ENCODE measurements at regions not wholly inside any gene's neighbourhood (a gene's known extent, or its start where the extent isn't known, plus 50 kb on each side); places are given as distances from the start of the nearest gene placed in this dataset.

- Histone ChIP-seq H3K4me3 (ENCODE audit: low read depth, low read length) (no peak overlapping the region), H3K27me3 (ENCODE audit: insufficient read depth, low read length) (no peaks in the 10 kb centered on the region), H3K36me3 (ENCODE audit: insufficient read depth, low read length) (no peaks in the 10 kb centered on the region), H3K4me1 (ENCODE audit: control insufficient read depth, insufficient read depth, low read length, unreplicated experiment) (no peaks in the 10 kb centered on the region), H3K27ac (ENCODE audit: low read depth, low read length) (no peak overlapping the region), H3K79me2 (ENCODE audit: control insufficient read depth, insufficient read depth, low read length, unreplicated experiment) (no peaks in the 10 kb centered on the region), H2AFZ (ENCODE audit: low read length, unreplicated experiment) (no peak overlapping the region)
Observed at GRCh38 chr20:60669211-60669610, 582.9 kb upstream of the CDH4 start.

GRCh38 chr20:60676011-60676410 is 576.0 kb upstream of the CDH4 start:
- Histone ChIP-seq H3K79me2 (ENCODE audit: control insufficient read depth, insufficient read depth, low read length, unreplicated experiment) (no peaks in the 10 kb centered on the region), H3K4me3 (ENCODE audit: low read depth, low read length) (no peak overlapping the region), H3K36me3 (ENCODE audit: insufficient read depth, low read length) (no peaks in the 10 kb centered on the region), H3K27me3 (ENCODE audit: insufficient read depth, low read length) (no peaks in the 10 kb centered on the region), H3K4me1 (ENCODE audit: control insufficient read depth, insufficient read depth, low read length, unreplicated experiment) (no peaks in the 10 kb centered on the region), H2AFZ (ENCODE audit: low read length, unreplicated experiment) (no peak overlapping the region), H3K27ac (ENCODE audit: low read depth, low read length) (no peak overlapping the region)

DNA sequence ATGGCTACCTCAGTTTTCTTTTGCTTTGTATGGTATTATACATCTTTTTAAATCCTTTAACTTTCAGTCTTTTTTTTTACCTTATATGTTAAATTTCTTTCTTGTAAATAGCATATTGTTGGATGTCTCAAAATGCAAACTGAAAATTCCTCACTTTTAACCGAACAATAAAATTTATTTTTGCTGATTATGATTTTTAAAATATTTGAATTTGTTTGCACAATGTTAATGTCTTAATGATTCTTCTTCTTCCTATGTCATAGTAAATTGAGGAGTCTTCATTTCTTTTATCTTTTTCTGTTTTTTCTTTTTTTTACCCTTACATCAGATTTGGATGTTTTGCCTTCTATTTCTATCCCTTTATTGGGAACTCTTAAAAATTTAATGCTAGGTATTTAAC is 574.2 kb upstream of the CDH4 start:
- Histone ChIP-seq H3K4me3 (ENCODE audit: low read depth, low read length) (no peak overlapping the region), H2AFZ (ENCODE audit: low read length, unreplicated experiment) (no peak overlapping the region), H3K79me2 (ENCODE audit: control insufficient read depth, insufficient read depth, low read length, unreplicated experiment) (no peaks in the 10 kb centered on the region)

DNA sequence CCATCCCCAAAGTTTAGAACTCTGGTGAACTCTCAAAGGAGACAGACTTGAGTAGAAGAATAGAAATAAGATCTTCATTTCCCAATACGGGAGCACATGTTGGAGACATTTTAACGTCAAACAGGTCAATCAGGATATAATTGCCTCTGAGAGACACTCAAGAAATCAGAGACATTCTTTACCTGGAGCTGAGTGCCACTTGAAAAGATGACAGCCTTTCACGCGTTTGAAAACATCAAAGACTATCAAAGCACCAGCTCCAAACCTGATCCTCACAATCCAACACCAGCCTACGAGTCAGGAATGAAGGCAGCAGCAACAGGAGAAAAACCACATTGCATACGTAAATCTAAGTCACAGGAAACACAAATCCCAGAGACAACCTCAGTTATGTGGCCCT is 571.5 kb upstream of the CDH4 start:
- no peaks in the 10 kb centered on the region for H3K36me3 ChIP-seq (ENCODE audit: insufficient read depth, low read length)
- no peak overlapping the region for H3K4me3 ChIP-seq (ENCODE audit: low read depth, low read length)
- no peaks in the 10 kb centered on the region for H3K27me3 ChIP-seq (ENCODE audit: insufficient read depth, low read length)
- no peaks in the 10 kb centered on the region for H3K79me2 ChIP-seq (ENCODE audit: control insufficient read depth, insufficient read depth, low read length, unreplicated experiment)
- H3K4me1 ChIP-seq (ENCODE audit: control insufficient read depth, insufficient read depth, low read length, unreplicated experiment), result no peaks in the 10 kb centered on the region
- H3K27ac ChIP-seq (ENCODE audit: low read depth, low read length), result no peak overlapping the region
- no peak overlapping the region for H2AFZ ChIP-seq (ENCODE audit: low read length, unreplicated experiment)

More for the DNA sequence above, 574.2 kb upstream of the CDH4 start:
- Histone ChIP-seq H3K27ac (ENCODE audit: low read depth, low read length) (no peak overlapping the region), H3K27me3 (ENCODE audit: insufficient read depth, low read length) (no peaks in the 10 kb centered on the region), H3K36me3 (ENCODE audit: insufficient read depth, low read length) (no peaks in the 10 kb centered on the region), H3K4me1 (ENCODE audit: control insufficient read depth, insufficient read depth, low read length, unreplicated experiment) (no peaks in the 10 kb centered on the region)

DNA sequence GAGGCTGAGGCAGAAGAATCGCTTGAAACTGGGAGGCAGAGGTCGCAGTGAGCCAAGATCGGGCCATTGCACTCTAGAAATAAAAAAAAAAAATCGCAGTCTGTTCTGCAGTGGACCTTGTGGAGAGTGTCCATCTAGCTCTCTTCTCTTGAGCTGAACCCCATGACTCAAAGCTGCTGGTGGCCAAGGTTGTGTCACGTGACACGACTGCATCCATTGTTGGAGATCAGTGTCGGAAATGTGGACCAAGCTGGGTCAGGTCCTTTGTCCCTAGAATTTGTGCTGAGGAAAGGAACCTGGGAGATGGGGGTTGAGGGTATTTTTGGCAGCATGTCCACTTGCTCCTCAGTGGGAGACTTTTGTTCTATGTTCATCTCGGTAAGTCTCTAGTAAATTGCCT is 564.8 kb upstream of the CDH4 start:
- no peak overlapping the region for H3K4me3 ChIP-seq (ENCODE audit: low read depth, low read length)
- H3K27me3 ChIP-seq (ENCODE audit: insufficient read depth, low read length), result no peaks in the 10 kb centered on the region
- no peak overlapping the region for H2AFZ ChIP-seq (ENCODE audit: low read length, unreplicated experiment)
- no peaks in the 10 kb centered on the region for H3K4me1 ChIP-seq (ENCODE audit: control insufficient read depth, insufficient read depth, low read length, unreplicated experiment)
- H3K36me3 ChIP-seq (ENCODE audit: insufficient read depth, low read length), result no peaks in the 10 kb centered on the region
- no peak overlapping the region for H3K27ac ChIP-seq (ENCODE audit: low read depth, low read length)
- no peaks in the 10 kb centered on the region for H3K79me2 ChIP-seq (ENCODE audit: control insufficient read depth, insufficient read depth, low read length, unreplicated experiment)

DNA sequence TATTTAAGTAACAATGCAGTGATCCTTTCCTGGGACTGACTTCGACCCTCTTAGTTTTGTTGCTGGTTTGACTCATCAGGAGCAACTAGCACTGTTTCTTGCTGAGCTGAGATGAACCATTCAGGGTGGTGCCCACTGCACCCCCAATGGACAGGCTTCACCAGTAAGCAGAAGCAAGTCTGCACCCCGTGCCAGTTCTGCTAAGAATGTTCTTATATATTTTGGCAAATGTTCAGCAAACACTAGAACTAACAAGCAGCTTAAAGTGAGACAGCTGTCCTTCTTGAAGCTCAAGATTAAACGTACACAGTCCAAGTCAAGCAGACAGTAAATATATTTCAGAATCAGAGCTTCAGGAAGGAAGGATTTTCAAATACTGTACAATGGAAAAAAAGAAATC is 561.3 kb upstream of the CDH4 start:
- Histone ChIP-seq H3K4me1 (ENCODE audit: control insufficient read depth, insufficient read depth, low read length, unreplicated experiment) (no peaks in the 10 kb centered on the region), H3K27ac (ENCODE audit: low read depth, low read length) (no peak overlapping the region), H3K79me2 (ENCODE audit: control insufficient read depth, insufficient read depth, low read length, unreplicated experiment) (no peaks in the 10 kb centered on the region), H3K27me3 (ENCODE audit: insufficient read depth, low read length) (no peaks in the 10 kb centered on the region), H2AFZ (ENCODE audit: low read length, unreplicated experiment) (no peak overlapping the region), H3K36me3 (ENCODE audit: insufficient read depth, low read length) (no peaks in the 10 kb centered on the region), H3K4me3 (ENCODE audit: low read depth, low read length) (no peak overlapping the region)

DNA sequence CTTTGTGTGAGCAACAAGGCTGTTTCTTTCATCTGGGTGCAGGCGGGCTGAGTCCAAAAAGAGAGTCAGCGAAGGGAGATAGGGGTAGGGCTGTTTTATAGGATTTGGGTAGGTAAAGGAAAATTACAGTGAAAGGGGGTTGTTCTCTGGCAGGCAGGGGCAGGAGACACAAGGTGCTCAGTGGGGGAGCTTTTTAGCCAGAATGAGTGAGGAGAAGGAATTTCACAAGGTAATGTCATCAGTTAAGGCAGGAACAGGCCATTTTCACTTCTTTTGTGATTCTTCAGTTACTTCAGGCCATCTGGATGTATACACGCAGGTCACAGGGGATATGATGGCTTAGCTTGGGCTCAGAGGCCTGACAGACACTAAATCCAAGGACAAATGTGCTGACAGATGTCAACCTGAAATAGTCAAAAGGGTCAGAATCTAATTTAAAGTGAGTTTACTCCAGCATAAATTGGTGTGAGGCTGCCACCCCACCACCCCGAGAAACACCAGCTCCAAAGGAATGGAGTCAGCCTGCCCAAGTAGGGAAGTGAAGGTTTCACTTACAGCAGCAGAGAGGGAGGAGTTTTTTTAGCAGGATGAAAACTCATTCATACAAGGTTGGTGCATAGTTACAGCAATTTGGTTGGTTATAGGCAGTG is 560.0 kb upstream of the CDH4 start:
- no peaks in the 10 kb centered on the region for H3K36me3 ChIP-seq (ENCODE audit: insufficient read depth, low read length)
- H3K4me1 ChIP-seq (ENCODE audit: control insufficient read depth, insufficient read depth, low read length, unreplicated experiment), result no peaks in the 10 kb centered on the region
- no peak overlapping the region for H3K27ac ChIP-seq (ENCODE audit: low read depth, low read length)
- no peak overlapping the region for H2AFZ ChIP-seq (ENCODE audit: low read length, unreplicated experiment)
- H3K79me2 ChIP-seq (ENCODE audit: control insufficient read depth, insufficient read depth, low read length, unreplicated experiment), result no peaks in the 10 kb centered on the region
- H3K4me3 ChIP-seq (ENCODE audit: low read depth, low read length), result no peak overlapping the region
- no peaks in the 10 kb centered on the region for H3K27me3 ChIP-seq (ENCODE audit: insufficient read depth, low read length)

- Histone ChIP-seq H3K27me3 (ENCODE audit: insufficient read depth, low read length) (no peaks in the 10 kb centered on the region), H3K27ac (ENCODE audit: low read depth, low read length) (no peak overlapping the region), H3K79me2 (ENCODE audit: control insufficient read depth, insufficient read depth, low read length, unreplicated experiment) (no peaks in the 10 kb centered on the region), H3K4me3 (ENCODE audit: low read depth, low read length) (no peak overlapping the region), H3K36me3 (ENCODE audit: insufficient read depth, low read length) (no peaks in the 10 kb centered on the region), H3K4me1 (ENCODE audit: control insufficient read depth, insufficient read depth, low read length, unreplicated experiment) (no peaks in the 10 kb centered on the region), H2AFZ (ENCODE audit: low read length, unreplicated experiment) (no peak overlapping the region)
Observed at GRCh38 chr20:60693496-60694133, 558.4 kb upstream of the CDH4 start.

DNA sequence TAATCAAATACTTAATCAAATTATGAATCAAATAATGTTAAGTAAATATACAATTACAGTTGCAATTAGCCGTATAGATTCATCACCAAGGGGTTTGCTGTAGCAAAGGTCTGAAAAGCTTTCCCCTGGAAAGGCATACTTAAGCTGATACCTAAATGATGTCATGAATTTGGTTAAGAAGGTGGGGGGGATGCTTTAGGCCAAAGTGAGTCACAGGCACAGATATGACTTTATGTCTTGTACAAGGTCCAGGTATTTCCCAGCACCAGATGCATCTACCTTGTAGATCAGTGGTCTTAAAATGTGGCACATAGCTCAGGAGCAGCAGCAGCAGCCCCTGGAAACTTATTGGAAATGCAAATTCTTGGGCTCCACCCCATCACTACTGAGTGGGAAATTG is 557.3 kb upstream of the CDH4 start:
- H3K4me1 ChIP-seq (ENCODE audit: control insufficient read depth, insufficient read depth, low read length, unreplicated experiment), result no peaks in the 10 kb centered on the region
- H3K4me3 ChIP-seq (ENCODE audit: low read depth, low read length), result no peak overlapping the region
- H3K27ac ChIP-seq (ENCODE audit: low read depth, low read length), result no peak overlapping the region
- no peak overlapping the region for H2AFZ ChIP-seq (ENCODE audit: low read length, unreplicated experiment)
- H3K36me3 ChIP-seq (ENCODE audit: insufficient read depth, low read length), result no peaks in the 10 kb centered on the region
- no peaks in the 10 kb centered on the region for H3K79me2 ChIP-seq (ENCODE audit: control insufficient read depth, insufficient read depth, low read length, unreplicated experiment)
- H3K27me3 ChIP-seq (ENCODE audit: insufficient read depth, low read length), result no peaks in the 10 kb centered on the region

DNA sequence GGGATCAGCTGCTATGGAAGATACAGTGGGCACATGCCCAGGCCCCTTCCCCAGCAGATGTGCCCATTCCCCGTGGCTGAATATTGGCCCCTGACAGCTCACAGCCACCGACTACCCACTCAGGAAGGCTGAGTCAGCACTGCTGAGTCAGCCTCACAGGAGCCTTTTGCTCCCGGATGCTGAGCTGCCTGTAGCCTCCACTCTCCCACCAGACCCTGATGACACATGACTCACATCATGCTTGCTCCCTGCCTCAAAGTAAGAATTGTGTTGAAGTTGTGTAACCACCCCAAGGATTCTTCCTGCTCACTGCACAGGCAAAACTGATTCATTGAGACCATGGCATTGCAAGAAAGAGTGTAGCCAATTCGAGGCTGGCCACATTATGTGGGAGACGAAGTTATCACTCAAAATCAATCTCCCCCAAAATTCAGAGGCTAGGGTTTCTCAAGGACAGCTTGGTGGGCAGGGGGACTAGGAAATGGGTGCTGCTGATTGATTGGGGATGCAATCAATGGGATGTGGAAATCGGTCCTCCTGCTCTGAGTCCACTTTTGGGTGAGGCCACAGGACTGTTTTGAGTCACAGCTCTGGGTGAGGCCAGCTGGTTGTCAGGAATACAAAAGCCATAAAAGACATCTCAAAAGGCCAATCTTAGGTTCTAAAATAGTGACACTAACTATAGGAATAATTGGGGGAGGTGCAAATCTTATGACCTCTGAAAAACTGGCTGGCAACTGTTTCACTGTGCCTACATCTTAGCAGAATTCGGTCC is 556.6 kb upstream of the CDH4 start:
- Histone ChIP-seq H3K79me2 (ENCODE audit: control insufficient read depth, insufficient read depth, low read length, unreplicated experiment) (no peaks in the 10 kb centered on the region), H2AFZ (ENCODE audit: low read length, unreplicated experiment) (no peak overlapping the region), H3K36me3 (ENCODE audit: insufficient read depth, low read length) (no peaks in the 10 kb centered on the region), H3K4me3 (ENCODE audit: low read depth, low read length) (no peak overlapping the region), H3K27me3 (ENCODE audit: insufficient read depth, low read length) (no peaks in the 10 kb centered on the region), H3K27ac (ENCODE audit: low read depth, low read length) (no peak overlapping the region), H3K4me1 (ENCODE audit: control insufficient read depth, insufficient read depth, low read length, unreplicated experiment) (no peaks in the 10 kb centered on the region)

GRCh38 chr20:60697252-60697651 is 554.8 kb upstream of the CDH4 start:
- Histone ChIP-seq H3K27me3 (ENCODE audit: insufficient read depth, low read length) (no peaks in the 10 kb centered on the region), H3K27ac (ENCODE audit: low read depth, low read length) (no peak overlapping the region), H3K36me3 (ENCODE audit: insufficient read depth, low read length) (no peaks in the 10 kb centered on the region), H3K4me1 (ENCODE audit: control insufficient read depth, insufficient read depth, low read length, unreplicated experiment) (no peaks in the 10 kb centered on the region), H3K4me3 (ENCODE audit: low read depth, low read length) (no peak overlapping the region), H2AFZ (ENCODE audit: low read length, unreplicated experiment) (no peak overlapping the region), H3K79me2 (ENCODE audit: control insufficient read depth, insufficient read depth, low read length, unreplicated experiment) (no peaks in the 10 kb centered on the region)

All from ACC112 (cell line).